ENCODE measurements at regions not wholly inside any gene's neighbourhood (a gene's known extent, or its start where the extent isn't known, plus 50 kb on each side); places are given as distances from the start of the nearest gene placed in this dataset.

DNA sequence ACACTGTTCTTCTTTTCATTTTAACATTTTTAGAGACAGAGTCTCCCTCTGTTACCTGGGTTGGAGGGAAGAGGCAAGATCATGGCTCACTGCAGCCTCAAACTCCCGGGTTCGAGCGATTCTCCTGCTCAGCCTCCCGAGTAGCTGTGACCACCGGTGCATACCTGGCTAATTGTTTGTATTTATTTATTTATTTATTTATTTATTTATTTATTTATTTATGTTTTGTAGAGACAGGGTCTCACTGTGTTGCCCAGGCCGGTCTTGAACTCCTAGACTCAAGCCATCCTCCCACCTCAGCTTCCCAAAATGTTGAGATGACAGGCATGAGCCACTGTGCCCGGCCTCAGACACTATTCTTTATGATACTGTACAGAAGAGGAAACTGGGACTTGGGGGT lies 1176.6 kb upstream of the AUTS2 start:
- no peak for DNase-seq

DNA sequence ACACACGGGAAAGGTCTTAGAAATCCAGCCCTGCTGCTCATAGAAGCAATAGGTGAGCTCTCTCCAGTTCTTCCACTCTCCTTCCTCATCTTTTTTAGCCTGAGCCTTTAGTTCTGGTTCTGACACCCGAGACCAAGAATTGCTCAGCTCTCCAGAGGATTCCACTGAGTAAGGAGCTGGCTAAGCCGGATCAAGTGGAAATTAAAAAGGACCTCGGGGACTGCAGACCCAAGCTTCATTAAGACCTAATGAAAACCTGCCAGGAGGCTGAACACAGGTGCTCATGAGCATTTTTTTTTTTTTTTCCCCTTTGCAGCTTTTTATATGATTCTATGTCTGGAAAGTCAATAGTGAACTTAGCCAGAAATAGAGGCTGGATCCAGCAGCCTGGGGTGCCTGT lies 1176.0 kb upstream of the AUTS2 start:
- DNase-seq, result no peak

DNA sequence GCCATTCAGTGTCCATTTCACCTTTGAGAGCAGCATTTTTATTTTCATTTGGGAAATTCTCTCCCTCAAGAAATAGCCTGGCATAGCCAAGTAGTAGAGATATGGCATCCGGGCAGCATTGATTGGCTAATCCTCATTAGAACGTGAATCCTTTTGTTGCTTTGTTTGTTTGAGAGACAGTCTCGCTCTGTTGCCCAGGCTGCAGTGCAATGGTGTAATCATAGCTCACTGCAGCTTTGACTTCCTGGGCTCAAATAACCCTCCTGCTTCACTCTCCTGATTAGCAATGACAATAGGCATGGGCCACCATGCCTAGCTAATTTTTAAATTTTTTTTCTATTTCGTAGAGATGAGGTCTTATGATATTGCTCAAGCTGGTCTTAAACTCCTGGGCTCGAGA lies 1174.9 kb upstream of the AUTS2 start:
- no peak for DNase-seq

DNA sequence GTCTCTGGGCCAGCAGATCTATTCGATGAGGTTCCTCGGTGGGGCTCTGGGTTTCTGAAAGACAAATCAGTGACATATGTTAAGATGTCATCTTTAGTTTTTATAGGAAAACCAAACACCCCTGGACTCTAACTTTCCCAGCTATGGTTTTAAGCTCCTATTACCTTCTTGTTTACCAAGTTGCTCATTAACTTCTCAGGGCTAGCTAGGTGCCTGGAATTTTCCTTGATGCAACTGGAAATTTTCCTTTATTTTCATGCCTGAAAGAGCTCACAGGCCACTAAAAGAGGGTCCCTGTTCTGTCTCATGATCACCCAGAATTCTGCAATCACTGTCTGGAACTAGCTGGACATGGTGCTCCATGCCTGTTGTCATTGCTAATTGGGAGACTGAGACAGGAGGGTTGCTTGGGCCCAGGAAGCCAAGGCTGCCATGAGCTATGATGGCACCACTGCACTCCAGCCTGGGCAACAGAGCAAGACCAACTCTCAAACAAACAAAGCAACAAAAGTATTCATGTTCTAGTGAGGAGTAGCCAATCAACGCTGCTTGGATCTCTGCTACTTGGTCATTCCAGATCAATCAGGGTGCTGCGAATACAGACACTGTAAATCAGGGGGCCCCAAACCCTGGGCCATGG lies 1173.5 kb upstream of the AUTS2 start:
- no peak for DNase-seq

DNA sequence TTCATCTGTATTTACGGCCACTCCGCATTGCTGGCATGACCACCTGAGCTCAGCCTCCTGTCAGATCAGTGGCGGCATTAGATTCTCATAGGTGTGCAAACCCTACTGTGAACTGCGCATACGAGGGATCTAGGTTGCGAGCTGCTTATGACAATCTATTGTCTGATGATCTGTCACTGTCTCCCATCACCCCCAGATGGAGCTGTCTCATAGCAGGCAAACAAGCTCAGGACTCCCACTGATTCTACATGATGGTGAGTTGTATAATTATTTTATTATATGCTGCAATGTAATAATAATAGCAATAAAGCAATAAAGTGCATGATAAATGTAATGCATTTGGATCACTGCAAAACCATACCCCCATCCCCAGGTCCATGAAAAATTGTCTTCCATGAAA lies 1172.9 kb upstream of the AUTS2 start:
- no peak for DNase-seq

DNA sequence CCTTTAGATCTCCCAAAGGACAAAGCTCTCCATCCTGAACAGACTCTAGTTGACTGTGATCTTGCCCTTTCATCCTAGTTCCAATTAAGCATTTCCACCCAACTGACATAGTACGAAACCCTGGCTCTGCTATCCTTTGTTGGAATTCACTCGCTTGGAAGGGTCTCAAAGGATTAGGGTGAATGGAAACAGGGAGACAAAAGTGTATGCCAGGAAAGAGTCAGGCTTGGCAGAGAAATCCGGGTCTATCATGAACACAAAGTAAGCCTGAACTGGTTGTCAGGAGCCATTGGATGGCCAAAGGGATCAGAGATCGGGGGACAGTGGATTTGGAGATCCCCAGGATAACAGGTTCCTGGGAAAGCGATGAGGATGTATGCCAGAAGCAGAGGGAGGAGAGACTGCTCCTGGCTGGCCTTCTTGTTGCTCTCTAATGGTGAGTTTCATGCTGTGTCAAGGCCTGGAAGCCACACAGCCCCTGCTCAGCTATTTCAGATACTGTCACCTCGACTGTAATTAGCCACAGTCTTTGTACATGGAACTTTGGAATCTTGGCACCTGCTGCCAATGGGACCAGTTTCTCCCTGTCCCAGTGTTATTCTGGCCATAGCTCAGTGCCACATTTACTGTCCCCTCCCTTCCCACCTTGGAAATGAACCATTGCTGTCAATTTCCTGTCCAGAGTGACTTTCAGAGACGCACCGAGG lies 1168.7 kb upstream of the AUTS2 start:
- DNase-seq, result no peak

DNA sequence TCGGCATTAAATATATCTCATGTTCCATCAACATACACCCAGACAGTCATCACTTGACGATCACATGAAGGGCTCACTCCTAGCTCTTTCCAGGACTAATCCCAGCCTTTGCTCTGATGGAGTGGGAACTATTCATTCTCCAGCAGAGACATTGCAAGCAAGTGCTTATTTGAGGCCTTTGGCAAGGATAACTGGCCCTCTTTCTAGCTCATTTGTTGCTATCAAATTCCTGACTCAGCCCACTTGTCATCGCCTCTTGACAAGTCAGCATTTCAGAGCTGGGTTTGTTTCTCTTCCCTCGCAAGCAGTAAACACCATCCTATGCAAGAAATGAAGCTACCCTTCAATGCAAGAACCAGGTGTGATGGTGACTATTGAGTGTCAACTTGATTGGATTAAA lies 1165.7 kb upstream of the AUTS2 start:
- no peak for DNase-seq

DNA sequence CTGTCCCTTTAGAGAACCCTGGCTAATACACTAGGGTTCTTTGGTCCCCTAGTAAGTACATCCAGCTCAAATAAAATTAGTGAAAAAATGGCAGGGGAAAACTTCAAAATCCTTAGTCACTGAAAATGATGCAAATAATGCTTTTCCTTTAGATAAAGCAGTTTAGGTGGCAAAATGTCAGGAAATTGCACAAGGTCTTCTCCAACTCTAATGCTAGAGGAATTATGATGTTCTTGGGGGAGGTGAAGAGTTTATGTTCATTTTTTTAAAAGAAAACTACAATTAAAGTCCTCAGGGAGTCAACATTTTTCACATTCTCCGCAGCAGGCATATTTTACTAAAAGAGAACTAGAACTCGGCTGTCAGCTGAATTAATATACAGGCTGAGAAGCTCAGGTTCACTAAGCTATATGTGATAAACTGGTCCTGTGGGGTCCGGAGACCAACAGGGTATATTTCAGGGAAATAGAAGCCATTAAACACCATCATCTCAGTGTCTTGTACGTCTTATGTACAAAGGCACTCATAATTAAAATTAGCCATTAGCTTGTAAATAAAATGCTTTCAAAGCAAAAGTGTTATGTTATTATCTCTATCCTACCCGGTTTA lies 1164.7 kb upstream of the AUTS2 start:
- DNase-seq, result no peak

DNA sequence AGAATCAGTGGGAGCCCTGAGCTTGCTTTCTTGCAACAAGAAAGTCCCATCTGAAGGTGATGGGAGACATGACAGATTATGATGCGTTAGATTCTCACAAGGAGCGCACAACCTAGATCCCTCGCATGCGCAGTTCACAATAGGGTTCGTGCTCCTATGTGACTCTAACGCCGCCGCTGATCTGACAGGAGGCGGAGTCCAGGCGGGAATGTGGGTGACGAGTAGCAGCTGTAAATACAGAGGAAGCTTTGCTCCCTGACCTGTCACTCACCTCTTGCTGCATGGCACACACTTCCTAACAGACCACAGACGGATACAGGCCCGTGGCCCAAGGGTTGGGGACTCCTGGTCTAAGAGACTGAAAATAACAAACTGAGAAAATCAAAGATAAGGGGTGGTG lies 1163.4 kb upstream of the AUTS2 start:
- DNase-seq, result no peak

DNA sequence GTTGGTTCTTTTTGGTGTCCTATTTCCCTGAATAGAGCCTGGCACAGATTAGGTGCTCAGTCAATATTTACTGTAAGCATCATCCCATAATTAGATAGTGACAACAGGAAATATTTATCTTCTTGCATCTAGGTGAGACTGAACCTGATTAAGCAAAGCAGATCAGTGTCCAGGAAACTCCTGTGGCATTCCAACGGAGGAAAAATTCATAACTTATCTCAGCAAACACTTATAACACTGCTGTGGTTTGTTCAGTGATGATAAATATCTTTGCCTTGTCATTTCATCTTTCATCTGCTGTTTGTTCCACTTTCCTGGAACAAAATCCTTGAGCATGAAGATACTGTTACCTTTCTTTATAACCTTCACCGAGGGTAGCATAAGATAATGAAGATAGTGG lies 1160.3 kb upstream of the AUTS2 start:
- no peak for DNase-seq

DNA sequence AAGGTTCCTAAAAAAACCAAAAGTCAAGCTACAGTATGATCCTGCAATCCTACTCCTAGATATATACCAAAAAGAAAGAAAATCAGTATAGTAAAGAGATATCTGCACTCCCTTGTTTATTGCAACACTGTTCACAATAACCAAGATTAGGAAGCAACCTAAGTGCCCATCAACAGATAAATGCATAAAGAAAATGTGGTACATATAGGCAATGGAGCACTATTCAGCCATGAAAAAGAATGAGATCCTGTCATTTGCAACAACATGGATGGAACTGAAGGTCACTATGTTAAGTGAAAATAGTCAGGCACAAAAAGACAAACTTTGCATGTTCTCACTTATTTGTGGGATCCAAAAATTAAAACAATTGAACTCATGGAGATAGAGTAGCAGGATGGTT lies 1159.5 kb upstream of the AUTS2 start:
- no peak for DNase-seq

DNA sequence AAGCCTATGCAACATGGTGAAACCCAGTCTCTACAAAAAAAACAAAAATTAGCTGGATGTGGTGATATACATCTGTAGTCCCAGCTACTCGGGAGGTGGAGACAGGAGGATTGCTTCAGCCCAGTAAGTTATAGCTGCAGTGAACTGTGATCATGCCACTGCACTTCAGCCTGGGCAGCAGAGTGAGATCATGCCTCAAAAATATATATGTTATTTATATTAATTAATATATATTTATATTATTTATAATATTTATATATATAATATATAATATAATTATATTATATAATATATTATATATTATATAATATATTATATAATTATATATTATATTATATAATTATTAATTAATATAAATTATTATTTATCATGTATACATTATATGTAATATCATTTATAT lies 1158.4 kb upstream of the AUTS2 start:
- no peak for DNase-seq

DNA sequence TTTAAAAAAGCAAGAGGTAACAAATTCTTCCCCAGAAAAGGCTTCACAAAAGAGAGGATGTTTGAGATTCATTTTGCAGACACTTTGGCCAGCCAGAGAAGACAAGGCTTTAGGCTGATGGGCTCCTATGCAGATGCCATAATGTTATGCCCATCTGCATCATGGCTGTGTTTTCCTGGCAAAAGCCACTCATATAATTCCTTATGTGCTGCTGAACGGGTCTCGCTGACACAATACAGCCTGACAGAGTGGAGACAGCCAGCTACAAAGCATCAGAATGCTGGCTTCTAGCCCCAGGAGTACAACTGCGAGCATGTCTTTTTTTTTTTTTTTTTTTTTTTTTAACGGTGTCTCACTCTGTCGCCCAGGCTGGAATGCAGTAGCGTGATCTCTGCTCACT lies 1157.4 kb upstream of the AUTS2 start:
- DNase-seq, result no peak

DNA sequence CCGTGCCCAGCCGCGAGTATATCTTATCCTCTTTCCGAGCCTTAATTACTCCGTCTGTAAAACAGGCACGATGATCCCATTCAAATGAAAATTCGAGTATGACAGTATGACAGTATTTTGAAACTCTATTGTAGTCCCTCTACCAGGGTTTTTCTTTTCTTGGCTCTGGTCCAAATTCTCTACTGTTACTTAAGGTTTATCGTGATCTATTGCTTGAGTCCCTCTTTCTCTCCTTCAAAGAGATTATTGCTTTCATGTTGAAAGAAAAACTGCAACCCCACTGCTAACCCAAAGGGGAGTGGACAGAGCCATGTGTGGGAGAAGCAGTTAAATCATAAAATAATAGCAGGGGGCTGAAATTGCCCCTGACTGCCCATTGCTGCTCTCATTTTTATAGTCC lies 1156.6 kb upstream of the AUTS2 start:
- no peak for DNase-seq

DNA sequence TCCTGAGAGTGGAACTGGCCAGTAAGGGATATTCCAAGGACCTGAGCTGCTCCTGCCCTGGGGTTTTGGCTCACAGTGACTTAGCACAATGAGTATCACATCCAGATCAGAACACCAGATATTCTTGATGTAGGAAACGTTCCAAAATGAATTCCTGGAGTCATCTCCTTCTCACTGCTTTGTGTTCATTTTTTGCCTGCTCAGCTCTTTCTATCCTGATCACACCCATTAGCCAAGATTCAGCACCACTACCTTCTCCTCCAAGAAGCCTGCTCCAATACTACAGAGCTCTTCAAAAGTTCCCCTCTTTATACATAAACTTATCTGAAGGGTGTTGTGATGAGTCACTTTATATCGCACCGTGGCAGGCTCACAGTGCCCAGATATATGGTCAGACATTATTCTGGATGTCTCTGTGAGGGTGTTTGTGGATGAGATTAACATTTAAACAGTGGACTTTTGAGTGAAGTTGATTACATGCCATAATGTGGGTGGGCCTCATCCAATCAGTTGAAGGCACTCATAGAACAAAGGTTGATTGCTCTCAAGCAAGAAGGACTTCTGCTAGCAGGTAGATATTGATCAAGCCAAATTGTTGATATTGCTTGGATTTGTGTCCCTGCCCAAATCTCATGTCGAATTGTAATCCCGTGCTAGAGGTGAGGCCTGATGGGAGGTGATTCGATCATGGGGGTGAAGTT lies 1155.2 kb upstream of the AUTS2 start:
- no peak for DNase-seq

DNA sequence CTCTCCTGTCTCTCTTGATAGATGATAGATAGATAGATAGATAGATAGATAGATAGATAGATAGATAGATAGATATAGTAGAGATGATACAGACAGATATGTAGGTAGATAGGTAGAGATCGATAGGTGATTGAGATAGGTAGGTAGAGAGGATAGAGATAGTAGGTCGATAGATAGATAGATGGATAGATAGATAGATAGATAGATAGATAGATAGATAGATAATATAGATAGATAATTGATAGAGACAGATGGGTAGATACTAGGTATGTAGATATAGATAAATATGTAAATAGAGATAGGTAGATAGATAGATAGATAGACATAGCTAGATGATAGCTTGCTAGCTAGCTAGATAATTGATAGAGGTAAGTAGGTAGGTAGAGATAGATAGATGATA lies 1154.2 kb upstream of the AUTS2 start:
- DNase-seq, result no peak

DNA sequence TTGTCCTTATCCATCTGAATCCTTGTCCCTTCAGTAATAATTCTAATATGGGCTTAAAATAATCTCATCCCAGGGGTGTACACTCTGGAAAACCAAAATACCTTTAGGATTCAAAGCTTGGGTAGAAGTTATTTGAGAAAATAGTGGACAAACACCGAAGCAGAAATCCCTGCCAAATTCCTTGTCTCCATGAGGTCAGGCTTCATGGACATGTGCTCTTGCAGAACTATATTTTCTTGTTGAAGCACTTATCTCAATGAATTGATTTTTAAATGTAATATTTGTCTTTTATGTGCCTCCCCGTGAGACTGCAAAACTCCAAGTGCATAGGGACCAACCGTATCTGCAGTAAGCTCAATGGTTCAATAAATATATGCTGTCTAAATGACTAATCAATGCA lies 1153.3 kb upstream of the AUTS2 start:
- DNase-seq, result no peak

DNA sequence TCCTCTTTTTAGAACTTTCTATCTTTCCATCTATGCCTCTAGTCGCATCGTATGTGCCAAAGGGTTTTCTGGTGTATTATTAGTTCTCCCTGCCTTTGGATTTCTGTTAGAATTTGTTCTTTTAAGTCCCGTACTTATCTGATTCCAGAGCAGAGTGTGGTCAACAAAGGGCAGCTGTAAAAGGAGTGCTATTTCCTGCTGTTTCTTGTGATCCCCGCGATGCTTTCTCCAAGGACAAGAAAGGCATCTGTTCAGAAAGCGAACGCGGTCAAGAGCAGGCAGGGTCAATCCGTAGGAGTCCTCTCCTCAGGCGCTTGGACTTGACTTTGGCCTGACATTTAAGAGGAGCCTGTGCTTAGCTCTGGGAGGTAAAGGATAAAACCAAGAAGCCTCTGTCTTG lies 1152.1 kb upstream of the AUTS2 start:
- no peak for DNase-seq

DNA sequence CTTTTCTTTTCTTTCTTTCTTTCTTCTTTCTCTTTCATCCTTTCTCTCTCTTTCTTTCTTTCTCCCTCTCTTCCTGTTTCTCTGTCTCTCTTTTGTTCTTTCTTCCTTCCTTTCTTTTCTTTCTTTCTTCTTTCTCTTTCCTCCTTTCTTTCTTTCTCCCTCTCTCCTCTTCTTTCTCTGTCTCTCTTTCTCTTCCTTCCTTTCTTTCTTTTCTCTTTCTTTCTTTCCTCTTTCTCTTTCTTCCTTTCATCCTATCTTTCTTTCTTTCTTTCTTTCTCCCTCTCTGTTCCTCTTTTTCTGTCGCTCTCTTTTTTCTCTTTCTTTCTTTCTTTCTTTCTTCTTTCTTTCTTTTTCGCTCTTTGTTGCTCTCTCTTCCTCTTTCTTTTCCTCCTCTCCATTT lies 1149.2 kb upstream of the AUTS2 start:
- no peak for DNase-seq

DNA sequence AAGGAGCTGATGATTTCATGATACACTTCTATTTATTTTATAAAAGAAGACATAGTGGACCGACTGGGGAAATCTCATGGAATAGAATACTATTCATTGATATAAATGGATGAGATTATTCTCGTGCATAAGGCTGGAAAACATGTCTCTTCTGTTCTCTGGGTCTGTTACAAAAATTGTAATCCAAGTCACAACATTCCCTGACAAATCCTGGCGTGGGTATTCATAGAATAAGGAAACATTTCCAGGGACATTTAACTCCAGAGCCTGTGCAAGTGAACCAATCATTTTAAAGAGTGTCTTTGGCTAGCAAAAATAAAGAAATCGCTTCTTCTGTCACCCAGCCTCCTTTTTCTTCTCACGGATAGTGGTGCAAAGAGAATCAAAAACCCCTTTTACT lies 1148.5 kb upstream of the AUTS2 start:
- DNase-seq, result no peak

DNA sequence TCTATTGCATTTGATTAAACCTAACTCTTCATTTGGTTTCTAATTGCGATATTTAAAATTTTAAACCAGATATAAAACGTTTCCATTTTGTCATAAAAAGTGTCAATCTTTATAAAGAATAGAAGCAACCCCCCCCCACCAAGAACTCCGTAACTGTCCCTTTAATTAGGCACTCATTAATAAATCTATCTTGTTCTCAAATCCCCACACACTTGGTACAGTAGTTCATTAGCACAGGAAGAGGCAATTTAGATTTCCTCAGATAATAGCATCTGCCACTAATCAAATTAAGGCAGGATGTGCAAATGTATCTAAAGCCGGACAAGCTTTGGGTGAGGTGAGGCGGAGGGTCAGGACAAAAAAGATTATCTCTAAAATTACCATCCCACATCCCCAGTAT lies 1143.3 kb upstream of the AUTS2 start:
- no peak for DNase-seq

DNA sequence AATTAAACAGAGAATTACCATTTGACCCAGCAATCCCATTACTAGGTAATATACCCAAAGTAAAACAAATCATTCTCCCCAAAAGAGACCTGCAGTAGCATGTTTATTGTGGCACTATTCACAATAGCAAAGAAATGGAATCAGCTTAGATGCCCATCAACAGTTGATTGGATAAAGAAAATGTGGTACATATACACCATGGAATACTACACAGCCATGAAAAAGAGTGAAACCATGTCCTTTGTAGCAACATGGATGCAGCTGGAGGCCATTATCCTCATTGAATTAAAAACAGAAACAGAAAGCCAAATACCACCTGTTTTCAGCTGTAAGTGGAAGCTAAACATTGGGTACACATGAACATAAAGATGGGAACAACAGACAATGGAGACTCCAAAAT lies 1141.8 kb upstream of the AUTS2 start:
- DNase-seq, result no peak

DNA sequence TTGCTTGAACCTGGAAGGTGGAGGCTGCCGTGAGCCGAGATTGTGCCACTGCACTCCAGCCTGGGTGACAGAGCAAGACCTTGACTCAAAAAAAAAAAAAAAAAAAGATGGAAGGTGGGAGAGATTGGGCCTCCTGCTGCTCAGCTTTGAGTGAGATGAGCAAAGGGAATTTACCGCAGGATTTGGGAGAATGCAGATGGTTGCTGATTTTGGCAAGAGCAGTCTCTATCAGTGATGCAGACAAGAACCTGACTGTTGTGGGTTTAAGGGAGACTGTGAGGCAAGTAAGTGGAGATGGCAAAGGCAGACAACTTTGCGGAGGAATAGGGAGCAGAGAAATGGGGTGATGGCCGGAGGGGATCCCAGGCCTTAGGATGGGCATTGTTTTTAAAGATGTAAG lies 1140.8 kb upstream of the AUTS2 start:
- DNase-seq, result no peak

Data from CD4-positive, alpha-beta T cell treated with Interleukin-1 beta for 1 hour (primary cell).